ENCODE measurements at regions not wholly inside any gene's neighbourhood (a gene's known extent, or its start where the extent isn't known, plus 50 kb on each side); places are given as distances from the start of the nearest gene placed in this dataset.

GRCh38 chr12:87812030-87812429, 217.2 kb downstream of the C12orf50 start:
- Histone ChIP-seq H3K4me3 (replicated peaks in 1 of 3; ENCODE audit: insufficient read depth in 1 of 3, low read depth in 1 of 3, low read length in 3 of 3) (no peak overlapping the region), H2AFZ (ENCODE audit: low read depth, low read length) (no peak overlapping the region), H3K4me2 (ENCODE audit: insufficient read depth, low read length) (no peak overlapping the region), H4K20me1 (replicated peaks; ENCODE audit: control insufficient read depth, extremely low read depth, insufficient read depth, low read length) (no peaks in the 10 kb centered on the region), H3K36me3 (ENCODE audit: control insufficient read depth in 2 of 2, extremely low read depth in 1 of 2, insufficient read depth in 2 of 2, low read length in 2 of 2) (no peaks in the 10 kb centered on the region), H3K4me1 (ENCODE audit: control insufficient read depth, extremely low read depth, insufficient read depth, low read length) (peaks cover 8% of the 10 kb centered on the region), H3K9me3 (replicated peaks; ENCODE audit: control insufficient read depth, insufficient read depth, low read length) (no peaks in the 10 kb centered on the region), H3K27ac (ENCODE audit: insufficient read depth, low read depth, low read length) (no peak overlapping the region), H3K9ac (replicated peaks; ENCODE audit: extremely low read depth, insufficient read depth, low read length) (no peak overlapping the region), H3K9me1 (replicated peaks; ENCODE audit: control insufficient read depth, extremely low read depth, insufficient read depth, low read length) (no peaks in the 10 kb centered on the region), H3K79me2 (ENCODE audit: control insufficient read depth, insufficient read depth, low read length) (no peaks in the 10 kb centered on the region), H3K27me3 (ENCODE audit: control insufficient read depth in 2 of 2, insufficient read depth in 2 of 2, low read length in 2 of 2) (no peaks in the 10 kb centered on the region)
- CTCF ChIA-PET, result no interaction called here
- POLR2A ChIA-PET, result no interaction called here
- intact Hi-C loops (cut with micrococcal nuclease) (no loop called here), dilution Hi-C loops (cut with MboI; ENCODE audit: extremely low pct_ligation_motif_present, low sequenced_read_pairs) (no loop called here)
- TF ChIP-seq JUN (IDR thresholded peaks at IDR 0.05; ENCODE audit: borderline replicate concordance, insufficient read depth, insufficient read length, low read depth), result no peak
- TF ChIP-seq CTCF (IDR thresholded peaks at IDR 0.05; ENCODE audit: extremely low read depth in 1 of 2, insufficient read depth in 1 of 2, low read depth in 1 of 2, low read length in 2 of 2), result no peak
- no peak for TF ChIP-seq EZH2 (IDR thresholded peaks at IDR 0.05; ENCODE audit: borderline replicate concordance, low read depth, low read length, severe bottlenecking)
- no peak for TF ChIP-seq FOS (IDR thresholded peaks at IDR 0.05; ENCODE audit: borderline replicate concordance, insufficient read depth, low read length)
- TF ChIP-seq POLR2A (IDR thresholded peaks at IDR 0.05; ENCODE audit: low read depth, low read length), result no peak
- no peak for TF ChIP-seq GATA2 (IDR thresholded peaks at IDR 0.05; ENCODE audit: insufficient read depth, insufficient read length, low read depth, low read length)
- TF ChIP-seq MAX (IDR thresholded peaks at IDR 0.05; ENCODE audit: insufficient read depth, insufficient read length), result no peak
- TF ChIP-seq MYC (IDR thresholded peaks at IDR 0.05; ENCODE audit: low read depth, low read length), result no peak
- no peak for TF ChIP-seq POLR2AphosphoS5 (IDR thresholded peaks at IDR 0.05; ENCODE audit: insufficient read depth, low read depth, low read length)
- BruUV-seq (replicated peaks), result no TSS peak
- DNase-seq (ENCODE audit: low read depth, low spot score) (no peak), FAIRE-seq (no peak)

Data from endothelial cell of umbilical vein (primary cell).